OCI-LY3 (cell line): ENCODE measurements at regions not wholly inside any gene's neighbourhood (a gene's known extent, or its start where the extent isn't known, plus 50 kb on each side); places are given as distances from the start of the nearest gene placed in this dataset.

Experiments
- CTCF ChIP-seq: fragments of 200-600, 300-600 bp; sonication (generic); IDR thresholded peaks from 2 replicates; pipeline ENCODE4 v1.5.1; 2014; ENCODE audit warnings: antibody characterized with exemption, low read length, low read depth
- EZH2phosphoT487 ChIP-seq: fragments of 200-600 bp; shearing (Covaris generic); IDR thresholded peaks from 2 replicates; pipeline ENCODE4 v1.6.1; 2018; ENCODE audit warnings: antibody characterized with exemption, mixed run types, low read depth

GRCh38 chr7:85328456-85328998 lies 141.7 kb upstream of the SEMA3D start:
- no peak for TF ChIP-seq CTCF
- TF ChIP-seq EZH2phosphoT487 = no peak
